CD14-positive monocyte (primary cell): ENCODE measurements at regions not wholly inside any gene's neighbourhood (a gene's known extent, or its start where the extent isn't known, plus 50 kb on each side); places are given as distances from the start of the nearest gene placed in this dataset.
"Not testable (repeated sequence)": the region's sequence is repeated elsewhere in the genome, so short reads cannot be mapped to it uniquely, and the experiment has no call there.

Experiments used
- DNase-seq, 3 donors: peaks; one replicate each; pipeline ENCODE4 v3.0.0-alpha.2; 2011 to 2022
- H2AFZ ChIP-seq: 2 replicates; pipeline ENCODE4 v1.6.0; 2012; ENCODE audit warnings: mild to moderate bottlenecking, low read depth, low read length, inconsistent platforms; ENCODE audit not compliant: insufficient read depth, poor library complexity, severe bottlenecking
- H3K27ac ChIP-seq, 2 donors: 1 replicate in 1 of 2; 2 replicates in 1 of 2; pipeline ENCODE4 v1.5.1; 2012 to 2013; ENCODE audit warnings: low read length in 2 of 2, control low read depth in 1 of 2, inconsistent platforms in 1 of 2, low read depth in 1 of 2, mild to moderate bottlenecking in 1 of 2
- H3K27me3 ChIP-seq, 2 donors: one replicate each; pipeline versions ENCODE4 v1.6.0 to v1.6.1; 2011 to 2013; ENCODE audit warnings: low read length in 2 of 2; ENCODE audit not compliant: control insufficient read depth in 2 of 2, insufficient read depth in 2 of 2
- H3K36me3 ChIP-seq, 2 donors: replicated peaks in 1 of 2; 1 replicate in 1 of 2; 2 replicates in 1 of 2; pipeline versions ENCODE4 v1.5.1 to v1.6.1; 2012 to 2013; ENCODE audit warnings: low read length in 2 of 2, control low read depth in 1 of 2, inconsistent platforms in 1 of 2, mild to moderate bottlenecking in 1 of 2; ENCODE audit not compliant: insufficient read depth in 2 of 2, control insufficient read depth in 1 of 2
- H3K4me1 ChIP-seq, 2 donors: 1 replicate in 1 of 2; 2 replicates in 1 of 2; pipeline versions ENCODE4 v1.5.1 to v1.6.1; 2012 to 2013; ENCODE audit warnings: low read length in 2 of 2, control low read depth in 1 of 2, inconsistent platforms in 1 of 2, mild to moderate bottlenecking in 1 of 2, moderate library complexity in 1 of 2; ENCODE audit not compliant: insufficient read depth in 2 of 2, control insufficient read depth in 1 of 2
- H3K4me2 ChIP-seq: replicated peaks from 2 replicates; pipeline ENCODE3; 2012; ENCODE audit warnings: low read length, moderate library complexity, mild to moderate bottlenecking; ENCODE audit not compliant: poor library complexity, severe bottlenecking; ENCODE audit errors: extremely low read depth
- H3K4me3 ChIP-seq, 3 experiments: fragments of 200-600 bp in 1 of 3; sonication (generic) in 1 of 3; replicated peaks in 1 of 3; 1 replicate in 2 of 3; 2 replicates in 1 of 3; pipeline ENCODE4 v1.5.1; 2011 to 2013; ENCODE audit warnings: low read length in 3 of 3, mild to moderate bottlenecking in 3 of 3, control low read depth in 2 of 3, low read depth in 2 of 3, inconsistent platforms in 1 of 3, moderate library complexity in 1 of 3
- H3K79me2 ChIP-seq: 2 replicates; pipeline ENCODE4 v1.6.0; 2012; ENCODE audit warnings: mild to moderate bottlenecking, control low read depth, inconsistent platforms, low read length, moderate library complexity; ENCODE audit not compliant: insufficient read depth
- H3K9ac ChIP-seq: 2 replicates; pipeline ENCODE4 v1.6.0; 2017; ENCODE audit warnings: low read length, mild to moderate bottlenecking; ENCODE audit not compliant: insufficient read depth, poor library complexity, severe bottlenecking
- H3K9me3 ChIP-seq, 2 donors: replicated peaks in 1 of 2; 1 replicate in 1 of 2; 2 replicates in 1 of 2; pipeline versions ENCODE4 v1.5.1 to v1.6.1; 2012 to 2013; ENCODE audit warnings: low read length in 2 of 2, control low read depth in 1 of 2; ENCODE audit not compliant: control insufficient read depth in 1 of 2, insufficient read depth in 1 of 2
- H4K20me1 ChIP-seq: 2 replicates; pipeline ENCODE4 v1.6.0; 2012; ENCODE audit warnings: mild to moderate bottlenecking, low read length, control low read depth, moderate library complexity; ENCODE audit not compliant: insufficient read depth
- H3K27ac Mint-ChIP-seq, 7 donors: one replicate each; pipeline ENCODE4 v1.8.0; 2020; ENCODE audit warnings: mild to moderate bottlenecking in 7 of 7, mixed read lengths in 7 of 7, moderate library complexity in 6 of 7, inconsistent platforms in 2 of 7
- H3K27me3 Mint-ChIP-seq, 3 donors: one replicate each; pipeline ENCODE4 v1.8.0; 2021 to 2022; ENCODE audit warnings: low read depth in 3 of 3, mild to moderate bottlenecking in 3 of 3, mixed read lengths in 3 of 3, moderate library complexity in 3 of 3, inconsistent platforms in 1 of 3
- H3K36me3 Mint-ChIP-seq, 2 donors: one replicate each; pipeline ENCODE4 v1.8.0; 2020; ENCODE audit warnings: mixed read lengths in 2 of 2, inconsistent platforms in 1 of 2, mild to moderate bottlenecking in 1 of 2
- H3K4me1 Mint-ChIP-seq: one replicate; pipeline ENCODE4 v1.8.0; 2020; ENCODE audit warnings: mild to moderate bottlenecking, mixed read lengths
- H3K4me3 Mint-ChIP-seq, 2 donors: one replicate each; pipeline ENCODE4 v1.8.0; 2020; ENCODE audit warnings: mild to moderate bottlenecking in 2 of 2, mixed read lengths in 2 of 2, moderate library complexity in 1 of 2
- H3K9me3 Mint-ChIP-seq, 7 donors: one replicate each; pipeline ENCODE4 v1.8.0; 2020 to 2022; ENCODE audit warnings: mixed read lengths in 7 of 7, mild to moderate bottlenecking in 6 of 7, moderate library complexity in 6 of 7, inconsistent platforms in 2 of 7
- WGBS: methylation state at CpG from one replicate; pipeline ENCODE4 v1.1.5; 2013; ENCODE audit warnings: missing lambda C conversion rate; ENCODE audit not compliant: insufficient coverage; 5-methylcytosine and 5-hydroxymethylcytosine counted together
- intact Hi-C, 2 donors: fragments of 100-400 bp; cut with micrococcal nuclease; formaldehyde crosslinking; loops; one replicate each; pipeline versions ENCODE4 v1.15.0 to v1.15.1; 2023

DNA sequence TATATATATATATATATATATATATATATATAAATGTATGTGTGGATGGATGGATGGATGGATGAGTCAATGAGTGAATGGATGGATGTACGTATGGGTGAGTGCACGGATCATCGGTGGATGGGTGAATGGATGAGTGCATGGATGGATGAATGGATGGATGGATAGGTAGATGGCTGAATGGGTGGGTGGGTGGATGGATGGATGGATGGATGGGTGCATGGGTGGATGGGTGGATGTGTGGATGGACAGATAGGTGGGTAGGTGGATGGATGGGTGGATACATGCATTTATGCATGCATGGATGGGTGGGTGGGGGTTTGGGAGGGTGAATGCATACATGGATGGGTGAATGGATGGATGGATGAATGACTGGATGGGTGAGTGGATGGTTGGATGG, 138.8 kb upstream of the ZNF469 start:
- H3K27ac Mint-ChIP-seq, H3K27me3 ChIP-seq, H2AFZ ChIP-seq, H3K9ac ChIP-seq, H3K79me2 ChIP-seq, H3K4me3 Mint-ChIP-seq, H3K4me2 ChIP-seq, H3K27me3 Mint-ChIP-seq, DNase-seq, H3K4me3 ChIP-seq, H4K20me1 ChIP-seq, H3K36me3 Mint-ChIP-seq, H3K4me1 Mint-ChIP-seq, H3K36me3 ChIP-seq, H3K9me3 ChIP-seq, intact Hi-C loops, H3K9me3 Mint-ChIP-seq, H3K4me1 ChIP-seq, H3K27ac ChIP-seq: not testable (repeated sequence)
- 97% methylated on average over 3 of the region's 3 CpGs for WGBS

DNA sequence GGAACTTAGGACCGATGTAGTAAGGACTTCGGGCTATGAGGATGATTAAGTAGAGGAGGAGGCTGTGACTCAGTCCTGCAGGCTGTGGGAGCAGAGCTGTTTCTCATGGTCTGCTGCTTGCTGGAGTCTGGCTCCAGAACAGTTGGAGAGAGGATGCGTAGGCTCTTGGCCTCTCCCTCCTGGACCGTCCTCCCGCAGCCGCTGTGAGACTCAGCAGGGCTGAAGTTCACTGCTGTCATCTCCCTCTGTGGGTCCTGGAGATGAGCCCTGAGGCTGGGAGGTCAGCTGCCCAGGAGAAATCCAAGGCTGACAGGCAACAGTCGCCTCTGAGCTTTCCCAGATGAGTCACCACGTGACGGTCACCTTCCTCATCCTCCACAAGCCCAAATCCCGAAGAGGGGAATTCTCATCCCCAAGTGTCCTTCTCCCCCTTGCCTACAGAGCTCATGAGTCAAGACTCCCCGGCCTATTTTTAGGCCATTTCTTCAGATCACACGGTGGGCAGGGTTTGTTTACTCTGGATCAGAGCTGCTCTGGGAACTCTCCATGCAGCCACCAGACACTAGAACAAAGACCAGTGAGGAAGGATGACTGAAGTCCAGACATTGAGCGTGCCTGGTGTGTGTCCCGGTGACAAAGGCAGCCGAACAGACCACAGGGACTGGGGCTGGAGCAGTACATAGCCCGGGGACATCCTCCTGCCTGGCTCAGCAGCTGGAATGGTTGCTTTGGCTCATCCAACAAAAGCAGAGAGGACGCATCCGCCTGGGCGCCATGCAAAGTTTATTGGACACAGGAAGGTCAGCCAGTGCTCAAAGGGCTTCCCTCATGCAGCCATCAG, 137.3 kb upstream of the ZNF469 start:
- H3K4me1 Mint-ChIP-seq, H2AFZ ChIP-seq, H3K79me2 ChIP-seq, H3K4me2 ChIP-seq, H4K20me1 ChIP-seq, H3K27me3 Mint-ChIP-seq, H3K27me3 ChIP-seq, H3K36me3 Mint-ChIP-seq, H3K27ac ChIP-seq, H3K9me3 ChIP-seq, H3K9ac ChIP-seq, H3K27ac Mint-ChIP-seq, H3K4me3 ChIP-seq, H3K36me3 ChIP-seq, H3K4me1 ChIP-seq, H3K9me3 Mint-ChIP-seq, H3K4me3 Mint-ChIP-seq, intact Hi-C loops: not testable (repeated sequence)
- peak in 1 of 3 donors; percentile 14 for DNase-seq
- 87% methylated on average over 13 of the region's 19 CpGs for WGBS

DNA sequence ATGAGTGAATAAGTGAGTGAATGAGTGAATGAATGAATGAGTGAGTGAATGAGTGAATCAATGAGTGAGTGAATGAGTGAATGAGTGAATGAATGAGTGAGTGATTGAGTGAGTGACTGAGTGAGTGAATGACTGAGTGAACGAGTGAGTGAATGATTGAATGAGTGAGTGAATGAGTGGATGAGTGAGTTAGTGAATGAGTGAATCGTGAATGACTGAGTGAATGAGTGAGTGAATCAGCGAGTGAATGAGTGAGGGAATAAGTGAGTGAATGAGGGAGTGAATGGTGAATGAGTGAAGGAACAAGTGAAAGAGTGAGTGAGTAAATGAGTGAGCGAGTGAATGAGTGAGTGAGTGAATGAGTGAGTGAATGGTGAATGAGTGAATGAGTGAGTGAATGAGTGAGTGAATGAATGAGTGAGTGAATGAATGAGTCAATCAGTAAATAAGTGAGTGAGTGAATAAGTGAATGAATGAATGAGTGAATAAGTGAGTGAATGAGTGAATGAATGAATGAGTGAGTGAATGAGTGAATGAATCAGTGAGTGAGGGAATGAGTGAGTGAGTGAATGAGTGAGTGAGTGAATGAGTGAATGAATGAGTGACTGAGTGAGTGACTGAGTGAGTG, 135.7 kb upstream of the ZNF469 start:
- H3K79me2 ChIP-seq, H3K4me2 ChIP-seq, H3K27ac Mint-ChIP-seq, intact Hi-C loops, H3K36me3 Mint-ChIP-seq, DNase-seq, H2AFZ ChIP-seq, H3K9me3 Mint-ChIP-seq, H3K4me3 ChIP-seq, H3K4me1 ChIP-seq, H3K4me1 Mint-ChIP-seq, H3K9me3 ChIP-seq, H3K27me3 ChIP-seq, H3K36me3 ChIP-seq, H3K4me3 Mint-ChIP-seq, H3K27ac ChIP-seq, H3K9ac ChIP-seq, H3K27me3 Mint-ChIP-seq, H4K20me1 ChIP-seq: not testable (repeated sequence)
- WGBS, result 94% methylated on average over 4 of the region's 4 CpGs

- H3K4me2 ChIP-seq, H4K20me1 ChIP-seq, intact Hi-C loops, H3K36me3 Mint-ChIP-seq, H3K9me3 Mint-ChIP-seq, H3K9ac ChIP-seq, H3K27ac ChIP-seq, H3K9me3 ChIP-seq, H2AFZ ChIP-seq, H3K4me3 Mint-ChIP-seq, H3K36me3 ChIP-seq, H3K79me2 ChIP-seq, H3K27me3 ChIP-seq, H3K4me3 ChIP-seq, H3K27ac Mint-ChIP-seq, H3K4me1 ChIP-seq, H3K27me3 Mint-ChIP-seq, H3K4me1 Mint-ChIP-seq: not testable (repeated sequence)
- 96% methylated on average over 3 of the region's 5 CpGs for WGBS
- peak in 1 of 3 donors; percentile 20 for DNase-seq
Observed at GRCh38 chr16:88247583-88247966, 135.2 kb upstream of the ZNF469 start.
